Mucosa of rectum (tissue), 2 donors: ENCODE measurements at regions not wholly inside any gene's neighbourhood (a gene's known extent, or its start where the extent isn't known, plus 50 kb on each side); places are given as distances from the start of the nearest gene placed in this dataset.

Source experiments
- H3K27ac ChIP-seq, 2 donors: one replicate each; pipeline ENCODE4 v1.7.0; 2013; ENCODE audit warnings: inconsistent platforms in 2 of 2, low read depth in 2 of 2, low read length in 2 of 2
- H3K27me3 ChIP-seq, 2 donors: one replicate each; pipeline ENCODE4 v1.7.0; 2013; ENCODE audit warnings: low read length in 2 of 2; ENCODE audit not compliant: control insufficient read depth in 2 of 2, insufficient read depth in 2 of 2
- H3K36me3 ChIP-seq, 2 donors: one replicate each; pipeline ENCODE4 v1.7.0; 2013; ENCODE audit warnings: low read length in 2 of 2; ENCODE audit not compliant: control insufficient read depth in 2 of 2, insufficient read depth in 2 of 2
- H3K4me1 ChIP-seq, 2 donors: one replicate each; pipeline ENCODE4 v1.7.0; 2013; ENCODE audit warnings: low read length in 2 of 2, mild to moderate bottlenecking in 1 of 2; ENCODE audit not compliant: control insufficient read depth in 2 of 2, insufficient read depth in 2 of 2
- H3K4me3 ChIP-seq, 2 donors: one replicate each; pipeline ENCODE4 v1.7.0; 2013; ENCODE audit warnings: low read length in 2 of 2
- H3K9ac ChIP-seq, 2 donors: one replicate each; pipeline ENCODE4 v1.7.0; 2013; ENCODE audit warnings: low read length in 2 of 2, low read depth in 1 of 2, mild to moderate bottlenecking in 1 of 2
- H3K9me3 ChIP-seq, 2 donors: one replicate each; pipeline ENCODE4 v1.7.0; 2013; ENCODE audit warnings: low read length in 2 of 2; ENCODE audit not compliant: control insufficient read depth in 2 of 2
- donor health status: healthy.
- donor health status: Normal muscosa, but diverticular disease.

- Histone ChIP-seq H3K9me3 (no peaks in the 10 kb centered on the region), H3K4me1 (no peaks in the 10 kb centered on the region), H3K36me3 (no peaks in the 10 kb centered on the region), H3K4me3 (no peak overlapping the region), H3K27me3 (no peaks in the 10 kb centered on the region), H3K9ac (no peak overlapping the region), H3K27ac (no peak overlapping the region)
These were observed 263.0 kb upstream of the CADM1 start for GRCh38 chr11:115767047-115767802.

- Histone ChIP-seq H3K27ac (no peak overlapping the region), H3K4me1 (no peaks in the 10 kb centered on the region), H3K9ac (no peak overlapping the region), H3K36me3 (no peaks in the 10 kb centered on the region), H3K9me3 (no peaks in the 10 kb centered on the region), H3K27me3 (peaks cover 0 to under 1% of the 10 kb centered on the region in 2 donors), H3K4me3 (no peak overlapping the region)
These were observed 262.3 kb upstream of the CADM1 start for GRCh38 chr11:115766561-115766960.

GRCh38 chr11:115765803-115766239, 261.6 kb upstream of the CADM1 start:
- Histone ChIP-seq H3K4me1 (no peaks in the 10 kb centered on the region), H3K36me3 (no peaks in the 10 kb centered on the region), H3K4me3 (no peak overlapping the region), H3K27me3 (peaks cover 0 to 2% of the 10 kb centered on the region in 2 donors), H3K27ac (no peak overlapping the region), H3K9ac (no peak overlapping the region), H3K9me3 (no peaks in the 10 kb centered on the region)

- H3K9ac ChIP-seq, result no peak overlapping the region
- H3K27ac ChIP-seq, result no peak overlapping the region
- no peaks in the 10 kb centered on the region for H3K4me1 ChIP-seq
These were observed 260.0 kb upstream of the CADM1 start for GRCh38 chr11:115764176-115764575.

GRCh38 chr11:115761817-115762216, 257.6 kb upstream of the CADM1 start:
- H3K27me3 ChIP-seq, result peaks cover 2 to 4% of the 10 kb centered on the region in 2 donors
- no peak overlapping the region for H3K27ac ChIP-seq

More at GRCh38 chr11:115764176-115764575, 260.0 kb upstream of the CADM1 start:
- H3K27me3 ChIP-seq, result peaks cover 0 to 2% of the 10 kb centered on the region in 2 donors
- no peaks in the 10 kb centered on the region for H3K36me3 ChIP-seq
- H3K4me3 ChIP-seq, result no peak overlapping the region
- H3K9me3 ChIP-seq, result no peaks in the 10 kb centered on the region

GRCh38 chr11:115761348-115761747, 257.1 kb upstream of the CADM1 start:
- H3K4me1 ChIP-seq, result no peaks in the 10 kb centered on the region
- no peak overlapping the region for H3K4me3 ChIP-seq
- H3K9me3 ChIP-seq, result no peaks in the 10 kb centered on the region
- no peaks in the 10 kb centered on the region for H3K36me3 ChIP-seq
- H3K9ac ChIP-seq, result no peak overlapping the region
- H3K27ac ChIP-seq, result no peak overlapping the region
- peaks cover 2 to 4% of the 10 kb centered on the region in 2 donors for H3K27me3 ChIP-seq

More at GRCh38 chr11:115761817-115762216, 257.6 kb upstream of the CADM1 start:
- H3K9ac ChIP-seq, result no peak overlapping the region
- no peaks in the 10 kb centered on the region for H3K36me3 ChIP-seq
- no peaks in the 10 kb centered on the region for H3K9me3 ChIP-seq
- no peaks in the 10 kb centered on the region for H3K4me1 ChIP-seq
- no peak overlapping the region for H3K4me3 ChIP-seq

GRCh38 chr11:115760461-115761320, 256.5 kb upstream of the CADM1 start:
- peaks cover 2 to 4% of the 10 kb centered on the region in 2 donors for H3K27me3 ChIP-seq
- H3K4me3 ChIP-seq, result peak overlapping the region in 1 of 2 donors; percentile 50
- no peak overlapping the region for H3K27ac ChIP-seq
- H3K9me3 ChIP-seq, result no peaks in the 10 kb centered on the region
- no peak overlapping the region for H3K9ac ChIP-seq
- no peaks in the 10 kb centered on the region for H3K36me3 ChIP-seq
- no peaks in the 10 kb centered on the region for H3K4me1 ChIP-seq

- Histone ChIP-seq H3K36me3 (no peaks in the 10 kb centered on the region), H3K27me3 (peaks cover 2 to 4% of the 10 kb centered on the region in 2 donors), H3K4me1 (no peaks in the 10 kb centered on the region), H3K9me3 (no peaks in the 10 kb centered on the region), H3K27ac (peak overlapping the region in 1 of 2 donors; percentile 32), H3K9ac (peak overlapping the region in 1 of 2 donors; percentile 31), H3K4me3 (peak overlapping the region; percentile 45 to 60)
These were observed 255.6 kb upstream of the CADM1 start for GRCh38 chr11:115759622-115760460.

- no peaks in the 10 kb centered on the region for H3K9me3 ChIP-seq
These were observed 253.8 kb upstream of the CADM1 start for GRCh38 chr11:115758011-115758410.

More at GRCh38 chr11:115758011-115758410, 253.8 kb upstream of the CADM1 start:
- H3K27me3 ChIP-seq, result peaks cover 2 to 4% of the 10 kb centered on the region in 2 donors
- no peaks in the 10 kb centered on the region for H3K36me3 ChIP-seq
- H3K4me1 ChIP-seq, result no peaks in the 10 kb centered on the region
- no peak overlapping the region for H3K27ac ChIP-seq
- H3K9ac ChIP-seq, result no peak overlapping the region
- H3K4me3 ChIP-seq, result no peak overlapping the region
